ENCODE measurements at regions not wholly inside any gene's neighbourhood (a gene's known extent, or its start where the extent isn't known, plus 50 kb on each side); places are given as distances from the start of the nearest gene placed in this dataset.

- Histone ChIP-seq H3K9me3 (no peaks in the 10 kb centered on the region), H3K27me3 (no peaks in the 10 kb centered on the region)
- TF ChIP-seq CTCF (IDR thresholded peaks at IDR 0.05): no peak
Measured at GRCh38 chr12:94721173-94721572, 70.8 kb upstream of the TMCC3 start.

GRCh38 chr12:94718114-94718513 is 67.8 kb upstream of the TMCC3 start:
- H3K9me3 ChIP-seq: no peaks in the 10 kb centered on the region
- H3K4me3 ChIP-seq: no peak overlapping the region
- H3K36me3 ChIP-seq: no peaks in the 10 kb centered on the region
- H3K27me3 ChIP-seq: no peaks in the 10 kb centered on the region
- H3K4me1 ChIP-seq: peaks cover 0 to 12% (median 0%) of the 10 kb centered on the region in 4 donors
- no peak for TF ChIP-seq CTCF (IDR thresholded peaks at IDR 0.05)
- H3K27ac ChIP-seq: no peak overlapping the region
- no peak for DNase-seq
- intact Hi-C loops (cut with DNase I; ENCODE audit: low total_unique reads): no loop called here

More at GRCh38 chr12:94721173-94721572, 70.8 kb upstream of the TMCC3 start:
- DNase-seq: no peak
- Histone ChIP-seq H3K27ac (no peak overlapping the region), H3K36me3 (no peaks in the 10 kb centered on the region), H3K4me3 (no peak overlapping the region), H3K4me1 (peaks cover 0 to 12% (median 0%) of the 10 kb centered on the region in 4 donors)
- intact Hi-C loops (cut with DNase I; ENCODE audit: low total_unique reads): loop anchor here (10.0 kb wide), 1 partner anchor 76 kb away; no protein-coding TSS in a partner anchor

- no peaks in the 10 kb centered on the region for H3K27me3 ChIP-seq
Measured at GRCh38 chr12:94717656-94718055, 67.3 kb upstream of the TMCC3 start.

GRCh38 chr12:94717108-94717507 is 66.8 kb upstream of the TMCC3 start:
- no peak overlapping the region for H3K27ac ChIP-seq
- no peaks in the 10 kb centered on the region for H3K36me3 ChIP-seq
- H3K4me1 ChIP-seq: peaks cover 0 to 5% (median 0%) of the 10 kb centered on the region in 4 donors
- TF ChIP-seq CTCF (IDR thresholded peaks at IDR 0.05): no peak
- no peaks in the 10 kb centered on the region for H3K9me3 ChIP-seq
- no peak overlapping the region for H3K4me3 ChIP-seq
- H3K27me3 ChIP-seq: no peaks in the 10 kb centered on the region
- intact Hi-C loops (cut with DNase I; ENCODE audit: low total_unique reads): no loop called here
- no peak for DNase-seq

More at GRCh38 chr12:94717656-94718055, 67.3 kb upstream of the TMCC3 start:
- no peak for DNase-seq
- no peak for TF ChIP-seq CTCF (IDR thresholded peaks at IDR 0.05)
- no peaks in the 10 kb centered on the region for H3K9me3 ChIP-seq
- H3K4me3 ChIP-seq: no peak overlapping the region
- H3K27ac ChIP-seq: no peak overlapping the region
- no peaks in the 10 kb centered on the region for H3K36me3 ChIP-seq
- intact Hi-C loops (cut with DNase I; ENCODE audit: low total_unique reads): no loop called here
- H3K4me1 ChIP-seq: peaks cover 0 to 8% (median 0%) of the 10 kb centered on the region in 4 donors

- TF ChIP-seq CTCF (IDR thresholded peaks at IDR 0.05): no peak
- Histone ChIP-seq H3K27ac (no peak overlapping the region), H3K9me3 (no peaks in the 10 kb centered on the region), H3K36me3 (no peaks in the 10 kb centered on the region), H3K4me1 (peaks cover 0 to 5% (median 0%) of the 10 kb centered on the region in 4 donors), H3K27me3 (no peaks in the 10 kb centered on the region), H3K4me3 (no peak overlapping the region)
- no peak for DNase-seq
- intact Hi-C loops (cut with DNase I; ENCODE audit: low total_unique reads): no loop called here
Measured at GRCh38 chr12:94716339-94716738, 66.0 kb upstream of the TMCC3 start.

All from tibial artery (tissue), 4 donors.